ENCODE measurements at regions not wholly inside any gene's neighbourhood (a gene's known extent, or its start where the extent isn't known, plus 50 kb on each side); places are given as distances from the start of the nearest gene placed in this dataset.

DNA sequence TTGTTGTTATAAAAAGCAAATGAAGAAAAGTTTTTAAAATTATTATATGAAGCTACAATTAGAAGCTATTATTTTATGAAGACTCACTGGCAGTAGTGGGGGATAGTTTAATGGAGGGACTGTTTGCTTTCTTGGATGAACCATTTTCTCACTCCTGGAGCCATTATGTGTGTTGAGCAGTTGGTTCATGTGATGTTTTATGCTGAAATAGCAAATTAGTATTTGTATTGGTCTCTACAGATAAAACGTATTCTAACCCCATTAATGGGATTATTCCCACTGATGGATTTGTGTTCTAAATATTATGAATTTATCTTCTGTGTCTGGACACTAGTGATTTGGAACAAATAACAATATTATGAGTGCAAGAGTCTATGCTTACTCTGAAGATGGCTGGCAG, 507.5 kb upstream of the FSHR start:
- no peak for TF ChIP-seq CTCF (IDR thresholded peaks at IDR 0.05; ENCODE audit: control insufficient read depth, extremely low read depth, insufficient read depth)
- DNase-seq (ENCODE audit: low read depth), result no peak

DNA sequence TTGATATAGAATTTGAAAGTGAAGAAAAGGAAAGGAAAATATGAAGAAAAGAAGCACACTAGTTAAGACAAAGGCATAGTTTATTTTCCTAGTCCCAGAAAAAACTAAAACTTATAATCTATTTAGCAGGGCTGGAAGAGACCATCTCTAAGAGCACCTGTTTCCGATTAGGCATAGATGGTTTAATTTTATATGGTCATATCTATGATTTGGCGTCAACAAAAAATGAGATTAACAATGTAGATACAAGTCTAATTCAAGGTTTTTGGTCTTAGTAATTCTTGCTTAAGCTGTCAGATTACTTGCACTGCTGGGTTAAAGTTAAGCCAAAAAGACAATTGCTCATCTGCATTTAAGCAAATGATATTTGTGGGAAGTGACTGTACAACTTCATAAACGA, 502.5 kb upstream of the FSHR start:
- no peak overlapping the region for H3K4me3 ChIP-seq (ENCODE audit: low read depth, low read length)
- DNase-seq (ENCODE audit: low read depth), result no peak
- TF ChIP-seq CTCF (IDR thresholded peaks at IDR 0.05; ENCODE audit: control insufficient read depth, extremely low read depth, insufficient read depth), result no peak

More for the DNA sequence above, 507.5 kb upstream of the FSHR start:
- H3K4me3 ChIP-seq (ENCODE audit: low read depth, low read length), result no peak overlapping the region

DNA sequence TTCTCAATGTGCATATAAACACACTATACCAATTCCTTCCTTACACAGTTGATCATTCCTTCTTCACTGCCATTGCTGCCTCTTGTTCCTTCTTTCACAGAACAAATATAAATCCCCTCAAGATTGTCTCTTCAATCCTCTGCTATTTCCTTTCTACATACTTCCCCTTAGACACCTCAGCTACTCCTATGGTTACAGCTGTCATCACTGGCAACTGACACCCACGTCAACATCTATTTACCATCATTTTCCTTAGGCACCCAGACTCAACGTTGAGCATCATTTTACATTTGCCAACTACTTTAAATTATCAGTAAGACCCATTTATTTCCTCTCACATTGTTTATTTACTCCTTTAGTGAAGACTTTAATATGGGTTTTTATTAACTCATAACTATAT, 488.8 kb upstream of the FSHR start:
- no peak for DNase-seq (ENCODE audit: low read depth)
- no peak overlapping the region for H3K4me3 ChIP-seq (ENCODE audit: low read depth, low read length)
- no peak for TF ChIP-seq CTCF (IDR thresholded peaks at IDR 0.05; ENCODE audit: control insufficient read depth, extremely low read depth, insufficient read depth)

GRCh38 chr2:49640630-49641029, 486.3 kb upstream of the FSHR start:
- H3K4me3 ChIP-seq (ENCODE audit: low read depth, low read length), result no peak overlapping the region
- DNase-seq (ENCODE audit: low read depth), result no peak
- no peak for TF ChIP-seq CTCF (IDR thresholded peaks at IDR 0.05; ENCODE audit: control insufficient read depth, extremely low read depth, insufficient read depth)

GRCh38 chr2:49621016-49621415, 466.7 kb upstream of the FSHR start:
- no peak for DNase-seq (ENCODE audit: low read depth)
- no peak overlapping the region for H3K4me3 ChIP-seq (ENCODE audit: low read depth, low read length)
- TF ChIP-seq CTCF (IDR thresholded peaks at IDR 0.05; ENCODE audit: control insufficient read depth, extremely low read depth, insufficient read depth), result no peak

- no peak for TF ChIP-seq CTCF (IDR thresholded peaks at IDR 0.05; ENCODE audit: control insufficient read depth, extremely low read depth, insufficient read depth)
- DNase-seq (ENCODE audit: low read depth), result no peak
- H3K4me3 ChIP-seq (ENCODE audit: low read depth, low read length), result no peak overlapping the region
Measured at GRCh38 chr2:49619804-49620203, 465.5 kb upstream of the FSHR start.

GRCh38 chr2:49618491-49618890, 464.2 kb upstream of the FSHR start:
- TF ChIP-seq CTCF (IDR thresholded peaks at IDR 0.05; ENCODE audit: control insufficient read depth, extremely low read depth, insufficient read depth), result no peak
- no peak overlapping the region for H3K4me3 ChIP-seq (ENCODE audit: low read depth, low read length)
- DNase-seq (ENCODE audit: low read depth), result no peak

Measured in LNCaP clone FGC (cell line).